ENCODE measurements at regions not wholly inside any gene's neighbourhood (a gene's known extent, or its start where the extent isn't known, plus 50 kb on each side); places are given as distances from the start of the nearest gene placed in this dataset.

DNA sequence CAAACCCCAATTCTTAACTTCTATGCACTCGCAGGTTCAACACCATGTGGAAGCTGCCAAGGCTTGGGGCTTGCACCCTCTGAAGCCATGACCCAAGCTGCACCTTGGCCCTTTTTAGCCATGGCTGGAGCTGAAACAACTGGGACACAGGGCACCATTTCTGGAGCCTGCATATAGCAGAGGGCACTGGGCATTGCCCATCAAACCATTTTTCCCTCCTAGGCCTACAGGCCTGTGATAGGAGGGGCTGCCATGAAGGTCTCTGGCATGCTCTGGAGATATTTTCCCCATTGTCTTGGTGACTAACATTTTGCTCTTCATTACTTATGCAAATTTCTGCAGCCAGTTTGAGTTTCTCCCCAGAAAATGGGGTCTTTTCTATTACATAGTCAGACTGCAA lies 484.7 kb downstream of the EPHA7 start:
- no peak for ATAC-seq
- H3K4me3 Mint-ChIP-seq, result no peak overlapping the region
- no peaks in the 10 kb centered on the region for H3K36me3 Mint-ChIP-seq
- no peaks in the 10 kb centered on the region for H3K4me1 Mint-ChIP-seq
- no peaks in the 10 kb centered on the region for H3K27me3 Mint-ChIP-seq
- peaks cover 10% of the 10 kb centered on the region for H3K9me3 Mint-ChIP-seq
- H3K27ac Mint-ChIP-seq, result no peak overlapping the region

- Mint-ChIP-seq H3K4me3 (no peak overlapping the region), H3K4me1 (no peaks in the 10 kb centered on the region), H3K9me3 (peaks cover 7% of the 10 kb centered on the region), H3K27me3 (no peaks in the 10 kb centered on the region), H3K27ac (no peak overlapping the region), H3K36me3 (no peaks in the 10 kb centered on the region)
- ATAC-seq, result no peak
Measured at GRCh38 chr6:92930171-92930570, 489.2 kb downstream of the EPHA7 start.

DNA sequence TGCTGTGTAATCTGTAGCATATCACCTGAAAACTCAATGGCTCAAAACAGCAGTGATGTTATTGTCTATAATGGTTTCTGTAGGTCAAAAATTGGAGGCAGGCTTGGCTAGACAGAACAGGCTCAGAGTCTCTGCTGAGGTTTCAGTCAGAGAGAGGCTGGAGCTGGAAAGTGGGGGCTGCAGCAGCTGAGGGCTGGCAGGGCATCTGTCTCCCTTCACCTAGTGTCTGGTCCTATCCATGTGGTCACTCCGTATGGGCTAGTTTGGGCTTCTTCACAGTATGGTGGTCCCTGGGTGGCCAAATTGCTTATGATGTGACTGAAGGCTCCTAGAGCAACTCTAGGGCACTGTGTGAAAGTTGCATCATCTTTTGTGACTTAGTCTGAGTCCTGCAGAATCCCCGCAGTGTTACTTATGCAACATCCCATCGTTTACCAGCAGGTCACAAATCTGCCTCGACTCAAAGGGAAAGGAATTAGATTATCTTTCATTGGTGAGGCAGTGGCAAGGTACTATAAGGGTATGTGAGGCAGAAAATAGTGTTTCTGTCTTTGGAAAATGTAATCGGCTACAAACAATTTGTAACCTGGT lies 497.0 kb downstream of the EPHA7 start:
- no peak overlapping the region for H3K4me3 Mint-ChIP-seq
- H3K27ac Mint-ChIP-seq, result no peak overlapping the region
- no peaks in the 10 kb centered on the region for H3K36me3 Mint-ChIP-seq
- ATAC-seq, result no peak
- H3K4me1 Mint-ChIP-seq, result no peaks in the 10 kb centered on the region
- H3K9me3 Mint-ChIP-seq, result peaks cover 3% of the 10 kb centered on the region
- H3K27me3 Mint-ChIP-seq, result no peaks in the 10 kb centered on the region

DNA sequence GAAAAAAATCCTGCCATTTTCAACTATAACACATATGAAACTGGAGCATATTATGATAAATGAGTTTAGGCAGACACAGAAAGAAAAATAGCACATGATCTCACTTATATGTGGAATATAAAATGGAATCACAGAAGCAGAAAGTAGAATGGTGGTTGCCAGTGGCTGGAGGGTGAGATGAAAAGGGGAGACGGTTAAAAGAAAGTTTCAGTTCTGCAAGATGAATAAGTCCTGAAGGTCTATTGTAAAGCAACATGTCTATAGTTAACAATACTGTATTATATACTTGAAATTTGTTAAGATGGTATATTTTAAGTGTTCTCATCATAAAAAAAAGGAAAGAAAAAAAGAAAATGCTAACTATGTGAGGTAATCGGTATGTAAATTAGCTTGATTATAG lies 503.9 kb downstream of the EPHA7 start:
- no peak overlapping the region for H3K4me3 Mint-ChIP-seq
- H3K27ac Mint-ChIP-seq, result no peak overlapping the region
- H3K36me3 Mint-ChIP-seq, result no peaks in the 10 kb centered on the region
- no peaks in the 10 kb centered on the region for H3K27me3 Mint-ChIP-seq
- H3K4me1 Mint-ChIP-seq, result no peaks in the 10 kb centered on the region
- H3K9me3 Mint-ChIP-seq, result peaks cover 8% of the 10 kb centered on the region
- ATAC-seq, result no peak

GRCh38 chr6:92911301-92911700 lies 508.1 kb downstream of the EPHA7 start:
- no peak for ATAC-seq
- H3K36me3 Mint-ChIP-seq, result no peaks in the 10 kb centered on the region
- no peak overlapping the region for H3K27ac Mint-ChIP-seq
- H3K4me3 Mint-ChIP-seq, result no peak overlapping the region
- no peaks in the 10 kb centered on the region for H3K4me1 Mint-ChIP-seq
- H3K27me3 Mint-ChIP-seq, result no peaks in the 10 kb centered on the region
- peaks cover 11% of the 10 kb centered on the region for H3K9me3 Mint-ChIP-seq

DNA sequence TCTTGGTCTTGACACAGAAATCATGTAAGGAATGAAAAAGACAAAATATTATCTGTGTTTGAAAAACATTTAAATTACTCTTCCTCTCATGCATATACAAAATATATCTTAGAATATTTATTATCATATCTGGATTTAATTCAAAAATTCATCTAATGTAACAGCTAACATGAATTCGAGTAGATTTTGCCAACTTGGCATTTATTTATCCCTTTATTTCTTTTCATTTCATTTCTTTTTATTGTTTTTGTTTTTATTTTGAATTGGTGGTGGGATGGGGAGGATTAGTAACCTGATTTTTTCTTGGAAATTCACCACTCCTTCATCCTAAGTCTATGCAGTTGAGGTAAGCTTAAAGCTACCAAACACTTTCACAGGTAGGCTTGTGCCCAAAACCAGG lies 508.7 kb downstream of the EPHA7 start:
- ATAC-seq, result no peak
- Mint-ChIP-seq H3K36me3 (no peaks in the 10 kb centered on the region), H3K4me3 (no peak overlapping the region), H3K4me1 (no peaks in the 10 kb centered on the region), H3K9me3 (peaks cover 9% of the 10 kb centered on the region), H3K27ac (no peak overlapping the region), H3K27me3 (no peaks in the 10 kb centered on the region)

- peaks cover 3% of the 10 kb centered on the region for H3K9me3 Mint-ChIP-seq
- H3K36me3 Mint-ChIP-seq, result no peaks in the 10 kb centered on the region
- no peak overlapping the region for H3K27ac Mint-ChIP-seq
- no peak overlapping the region for H3K4me3 Mint-ChIP-seq
- H3K27me3 Mint-ChIP-seq, result no peaks in the 10 kb centered on the region
- no peaks in the 10 kb centered on the region for H3K4me1 Mint-ChIP-seq
- no peak for ATAC-seq
Measured at GRCh38 chr6:92906385-92906784, 513.0 kb downstream of the EPHA7 start.

- Mint-ChIP-seq H3K27ac (no peak overlapping the region), H3K27me3 (no peaks in the 10 kb centered on the region), H3K4me3 (no peak overlapping the region), H3K36me3 (no peaks in the 10 kb centered on the region), H3K9me3 (peaks cover 2% of the 10 kb centered on the region), H3K4me1 (no peaks in the 10 kb centered on the region)
- no peak for ATAC-seq
Measured at GRCh38 chr6:92893741-92894140, 525.6 kb downstream of the EPHA7 start.

DNA sequence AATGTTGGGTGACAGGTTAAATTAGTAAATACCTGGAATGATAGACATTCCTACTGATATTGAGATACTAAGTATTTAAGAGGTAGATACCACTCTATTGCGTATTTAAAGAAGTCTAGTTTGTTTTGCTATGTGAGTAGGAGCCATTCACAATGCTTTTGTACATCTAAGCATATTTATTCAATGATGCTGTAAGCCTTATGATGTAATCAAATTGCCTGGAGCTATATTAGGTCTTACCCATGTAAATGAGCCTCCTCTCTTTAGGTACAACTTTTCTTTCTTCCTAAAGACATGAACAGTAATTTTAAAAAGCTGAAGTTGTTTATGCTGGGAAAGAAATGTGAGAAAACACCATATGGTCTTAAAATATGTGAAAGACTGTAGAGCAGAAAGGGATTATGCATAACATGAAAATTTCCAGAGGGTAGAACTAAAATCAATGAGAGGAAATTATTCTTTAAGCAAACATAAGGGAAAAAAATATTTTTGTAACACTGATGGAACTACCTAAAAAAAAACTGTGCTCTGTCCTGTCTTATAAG lies 526.7 kb downstream of the EPHA7 start:
- H3K9me3 Mint-ChIP-seq, result peaks cover 5% of the 10 kb centered on the region
- ATAC-seq, result no peak
- H3K4me1 Mint-ChIP-seq, result no peaks in the 10 kb centered on the region
- H3K27ac Mint-ChIP-seq, result no peak overlapping the region
- no peaks in the 10 kb centered on the region for H3K36me3 Mint-ChIP-seq
- H3K4me3 Mint-ChIP-seq, result no peak overlapping the region
- H3K27me3 Mint-ChIP-seq, result no peaks in the 10 kb centered on the region

DNA sequence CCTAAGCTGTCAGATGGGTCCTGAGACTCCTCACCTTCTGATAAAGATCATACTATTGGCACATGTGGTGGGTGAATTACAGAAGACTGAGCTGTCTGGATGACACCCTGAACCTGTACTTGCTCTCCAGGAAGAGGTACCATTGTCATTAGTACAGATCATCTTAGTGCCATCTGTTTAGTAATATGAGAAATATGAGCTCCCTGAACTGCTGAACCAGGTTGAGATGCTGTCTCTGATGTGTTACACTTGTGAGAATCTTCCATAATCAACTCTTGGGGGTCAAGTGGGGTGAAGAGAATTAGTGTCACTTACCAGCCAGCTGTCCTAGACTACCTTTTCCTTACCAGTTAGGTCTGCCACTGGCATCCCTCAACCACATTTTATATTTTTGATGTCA lies 531.0 kb downstream of the EPHA7 start:
- Mint-ChIP-seq H3K27ac (no peak overlapping the region), H3K4me3 (no peak overlapping the region), H3K27me3 (no peaks in the 10 kb centered on the region), H3K36me3 (no peaks in the 10 kb centered on the region), H3K9me3 (peaks cover 12% of the 10 kb centered on the region), H3K4me1 (no peaks in the 10 kb centered on the region)
- no peak for ATAC-seq

GRCh38 chr6:92887871-92888270 lies 531.5 kb downstream of the EPHA7 start:
- Mint-ChIP-seq H3K4me3 (no peak overlapping the region), H3K27ac (no peak overlapping the region), H3K4me1 (no peaks in the 10 kb centered on the region), H3K27me3 (no peaks in the 10 kb centered on the region), H3K36me3 (no peaks in the 10 kb centered on the region), H3K9me3 (peaks cover 15% of the 10 kb centered on the region)
- ATAC-seq, result no peak

- H3K9me3 Mint-ChIP-seq, result peaks cover 24% of the 10 kb centered on the region
- H3K4me1 Mint-ChIP-seq, result no peaks in the 10 kb centered on the region
- no peak overlapping the region for H3K4me3 Mint-ChIP-seq
- H3K27me3 Mint-ChIP-seq, result no peaks in the 10 kb centered on the region
- ATAC-seq, result no peak
- H3K36me3 Mint-ChIP-seq, result no peaks in the 10 kb centered on the region
- no peak overlapping the region for H3K27ac Mint-ChIP-seq
Measured at GRCh38 chr6:92879526-92879925, 539.8 kb downstream of the EPHA7 start.

DNA sequence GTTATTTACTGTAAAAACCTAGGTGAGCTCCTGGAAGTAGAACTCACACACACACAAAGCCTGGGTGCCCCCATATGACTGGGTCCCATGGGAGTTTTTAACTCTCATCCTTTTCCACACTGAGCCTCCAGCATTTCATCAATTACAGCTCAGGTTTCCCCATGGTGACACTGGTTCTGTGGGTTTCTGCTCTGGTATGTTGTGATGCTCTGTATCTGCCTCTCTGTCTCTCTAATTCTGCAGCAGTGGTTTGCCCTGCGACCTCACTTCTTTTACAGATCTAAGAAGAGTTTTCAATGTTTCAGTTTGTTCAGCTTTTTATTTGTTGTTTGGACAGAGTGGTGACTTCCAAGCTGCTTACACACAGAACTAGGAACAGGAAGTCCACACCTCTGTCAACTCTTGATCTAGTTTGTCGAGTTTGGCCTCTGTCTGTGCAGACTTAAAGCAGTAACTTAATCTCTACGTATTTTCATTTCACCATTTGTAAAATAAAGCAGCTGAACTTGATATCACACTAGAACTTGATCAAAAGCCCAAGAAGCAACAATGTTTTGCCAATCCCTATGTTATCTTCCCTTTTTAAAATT lies 554.3 kb downstream of the EPHA7 start:
- no peak for ATAC-seq
- Mint-ChIP-seq H3K27ac (no peak overlapping the region), H3K27me3 (no peaks in the 10 kb centered on the region), H3K4me1 (no peaks in the 10 kb centered on the region), H3K36me3 (no peaks in the 10 kb centered on the region), H3K9me3 (peaks cover 5% of the 10 kb centered on the region), H3K4me3 (no peak overlapping the region)

DNA sequence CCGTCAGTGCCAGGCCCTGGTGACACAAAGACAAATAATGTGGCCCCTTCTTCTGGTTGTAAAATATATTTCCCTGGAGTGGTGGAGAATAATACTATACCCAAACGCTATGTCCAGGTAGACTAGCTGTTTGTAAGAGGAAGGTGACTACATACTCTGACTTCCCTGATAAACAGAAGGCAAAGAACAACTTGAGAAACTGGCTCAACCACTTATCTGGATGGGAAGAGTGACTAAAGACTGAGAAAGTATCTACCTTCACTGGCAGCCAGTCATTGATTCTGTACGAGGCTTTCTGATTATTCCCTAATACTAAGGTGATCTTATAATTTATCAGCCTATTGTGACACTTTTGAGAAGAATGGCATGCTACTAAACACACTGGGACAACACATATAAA lies 569.7 kb downstream of the EPHA7 start:
- no peaks in the 10 kb centered on the region for H3K4me1 Mint-ChIP-seq
- H3K4me3 Mint-ChIP-seq, result no peak overlapping the region
- H3K9me3 Mint-ChIP-seq, result peaks cover 2% of the 10 kb centered on the region
- H3K27me3 Mint-ChIP-seq, result no peaks in the 10 kb centered on the region
- ATAC-seq, result no peak
- H3K27ac Mint-ChIP-seq, result no peak overlapping the region
- no peaks in the 10 kb centered on the region for H3K36me3 Mint-ChIP-seq

GRCh38 chr6:92848901-92849300 lies 570.5 kb downstream of the EPHA7 start:
- Mint-ChIP-seq H3K9me3 (peaks cover 2% of the 10 kb centered on the region), H3K4me1 (no peaks in the 10 kb centered on the region), H3K36me3 (no peaks in the 10 kb centered on the region), H3K4me3 (no peak overlapping the region), H3K27me3 (no peaks in the 10 kb centered on the region), H3K27ac (no peak overlapping the region)
- no peak for ATAC-seq

GRCh38 chr6:92848459-92848858 lies 570.9 kb downstream of the EPHA7 start:
- H3K27ac Mint-ChIP-seq, result no peak overlapping the region
- ATAC-seq, result no peak
- no peaks in the 10 kb centered on the region for H3K27me3 Mint-ChIP-seq
- H3K36me3 Mint-ChIP-seq, result no peaks in the 10 kb centered on the region
- peaks cover 3% of the 10 kb centered on the region for H3K9me3 Mint-ChIP-seq
- H3K4me1 Mint-ChIP-seq, result no peaks in the 10 kb centered on the region
- H3K4me3 Mint-ChIP-seq, result no peak overlapping the region
